Esophagus muscularis mucosa (tissue), 4 donors: ENCODE measurements at regions not wholly inside any gene's neighbourhood (a gene's known extent, or its start where the extent isn't known, plus 50 kb on each side); places are given as distances from the start of the nearest gene placed in this dataset.

Source experiments
- DNase-seq: peaks from one replicate; pipeline ENCODE4 v3.0.0-alpha.2; 2017; ENCODE audit errors: extremely low spot score
- H3K27ac ChIP-seq, 4 donors: fragments of 200-600 bp; sonication (generic); replicated peaks in 1 of 4; 1 replicate in 3 of 4; 2 replicates in 1 of 4; pipeline ENCODE4 v1.5.1; 2016 to 2019; ENCODE audit warnings: mild to moderate bottlenecking in 1 of 4
- H3K27me3 ChIP-seq, 4 donors: fragments of 200-600 bp; sonication (generic); one replicate each; pipeline versions ENCODE4 v1.5.1 to v1.6.0; 2016 to 2019
- H3K36me3 ChIP-seq, 4 donors: fragments of 200-600 bp; sonication (generic); one replicate each; pipeline ENCODE4 v1.5.1; 2016 to 2019
- H3K4me1 ChIP-seq, 4 donors: fragments of 200-600 bp; sonication (generic); one replicate each; pipeline ENCODE4 v1.5.1; 2016 to 2019
- H3K4me3 ChIP-seq, 4 donors: fragments of 200-600 bp; sonication (generic); 1 replicate in 2 of 4; 2 replicates in 2 of 4; pipeline ENCODE4 v1.5.1; 2016 to 2019; ENCODE audit warnings: mild to moderate bottlenecking in 4 of 4, moderate library complexity in 1 of 4
- H3K9me3 ChIP-seq, 4 donors: fragments of 200-600 bp; sonication (generic); 1 replicate in 3 of 4; 2 replicates in 1 of 4; pipeline ENCODE4 v1.5.1; 2016 to 2019
- CTCF ChIP-seq, 3 experiments: fragments of 200-600 bp in 2 of 3; fragments of 450-650 bp in 1 of 3; sonication (generic) in 2 of 3; IDR thresholded peaks; one replicate each; pipeline ENCODE4 v1.5.1; 2017 to 2019; ENCODE audit warnings: antibody characterized with exemption in 3 of 3, mild to moderate bottlenecking in 2 of 3, moderate library complexity in 1 of 3
- EP300 ChIP-seq: sonication (generic); formaldehyde crosslinking; IDR thresholded peaks from one replicate; pipeline ENCODE4 v1.6.1; 2017; ENCODE audit warnings: antibody characterized with exemption
- POLR2A ChIP-seq: fragments of 450-650 bp; IDR thresholded peaks from one replicate; pipeline ENCODE4 v1.6.1; 2017; ENCODE audit warnings: antibody characterized with exemption, moderate library complexity, mild to moderate bottlenecking, low read depth
- POLR2AphosphoS5 ChIP-seq, 2 donors: sonication (generic); formaldehyde crosslinking; IDR thresholded peaks; one replicate each; pipeline ENCODE4 v1.6.1; 2017; ENCODE audit warnings: antibody characterized with exemption in 2 of 2
- WGBS: methylation state at CpG from one replicate; pipeline ENCODE4 v1.1.5; 2018; 5-methylcytosine and 5-hydroxymethylcytosine counted together
- intact Hi-C: fragments of 100-400 bp; cut with DNase I; formaldehyde crosslinking; loops from one replicate; pipeline ENCODE4 v1.15.1; 2023

GRCh38 chr3:115498421-115498820 is 124.9 kb upstream of the GAP43 start:
- Histone ChIP-seq H3K9me3 (no peaks in the 10 kb centered on the region), H3K36me3 (no peaks in the 10 kb centered on the region), H3K27me3 (no peaks in the 10 kb centered on the region), H3K4me1 (peaks cover 0 to 6% (median 0%) of the 10 kb centered on the region in 4 donors), H3K4me3 (no peak overlapping the region), H3K27ac (no peak overlapping the region)
- no peak for DNase-seq
- 72% methylated on average over 1 of the region's 1 CpG for WGBS
- TF ChIP-seq POLR2AphosphoS5 (IDR thresholded peaks at IDR 0.05) (no peak), POLR2A (no peak), EP300 (no peak)
- intact Hi-C loops: no loop called here

- Histone ChIP-seq H3K27me3 (no peaks in the 10 kb centered on the region), H3K4me1 (peaks cover 0 to 6% (median 0%) of the 10 kb centered on the region in 4 donors), H3K4me3 (no peak overlapping the region), H3K36me3 (no peaks in the 10 kb centered on the region), H3K9me3 (no peaks in the 10 kb centered on the region), H3K27ac (no peak overlapping the region)
- DNase-seq: no peak
- intact Hi-C loops: no loop called here
- TF ChIP-seq EP300: no peak
- TF ChIP-seq POLR2A: no peak
- TF ChIP-seq POLR2AphosphoS5 (IDR thresholded peaks at IDR 0.05): no peak
- no peak for TF ChIP-seq CTCF (IDR thresholded peaks at IDR 0.05)
- 100% methylated on average over 1 of the region's 1 CpG for WGBS
Measured at GRCh38 chr3:115498898-115499297, 124.4 kb upstream of the GAP43 start.

GRCh38 chr3:115499666-115500065 is 123.6 kb upstream of the GAP43 start:
- Histone ChIP-seq H3K4me3 (no peak overlapping the region), H3K4me1 (peaks cover 0 to 6% (median 0%) of the 10 kb centered on the region in 4 donors), H3K9me3 (no peaks in the 10 kb centered on the region), H3K27ac (no peak overlapping the region), H3K27me3 (no peaks in the 10 kb centered on the region), H3K36me3 (no peaks in the 10 kb centered on the region)
- intact Hi-C loops: no loop called here
- DNase-seq: no peak
- 89% methylated on average over 3 of the region's 3 CpGs for WGBS
- no peak for TF ChIP-seq EP300
- TF ChIP-seq CTCF (IDR thresholded peaks at IDR 0.05): no peak
- no peak for TF ChIP-seq POLR2A
- TF ChIP-seq POLR2AphosphoS5 (IDR thresholded peaks at IDR 0.05): no peak

- Histone ChIP-seq H3K4me1 (peaks cover 0 to 6% (median 0%) of the 10 kb centered on the region in 4 donors), H3K9me3 (no peaks in the 10 kb centered on the region), H3K36me3 (no peaks in the 10 kb centered on the region), H3K27ac (no peak overlapping the region), H3K4me3 (no peak overlapping the region), H3K27me3 (no peaks in the 10 kb centered on the region)
- 53% methylated on average over 2 of the region's 2 CpGs for whole genome bisulfite sequencing
- intact Hi-C loops: no loop called here
- TF ChIP-seq CTCF (IDR thresholded peaks at IDR 0.05) (no peak), EP300 (no peak), POLR2AphosphoS5 (IDR thresholded peaks at IDR 0.05) (no peak), POLR2A (no peak)
- DNase-seq: no peak
Measured at GRCh38 chr3:115500795-115501194, 122.5 kb upstream of the GAP43 start.

- Histone ChIP-seq H3K4me3 (no peak overlapping the region), H3K27me3 (no peaks in the 10 kb centered on the region), H3K4me1 (peaks cover 0 to 6% (median 0%) of the 10 kb centered on the region in 4 donors), H3K27ac (no peak overlapping the region), H3K36me3 (no peaks in the 10 kb centered on the region), H3K9me3 (no peaks in the 10 kb centered on the region)
- intact Hi-C loops: no loop called here
- WGBS: 80% methylated on average over 4 of the region's 4 CpGs
- no peak for DNase-seq
- TF ChIP-seq POLR2A (no peak), POLR2AphosphoS5 (IDR thresholded peaks at IDR 0.05) (no peak), EP300 (no peak)
Measured at GRCh38 chr3:115502128-115502527, 121.2 kb upstream of the GAP43 start.

GRCh38 chr3:115503394-115503793 is 119.9 kb upstream of the GAP43 start:
- 77% methylated on average over 2 of the region's 2 CpGs for WGBS
- TF ChIP-seq POLR2A (no peak), POLR2AphosphoS5 (IDR thresholded peaks at IDR 0.05) (no peak), EP300 (no peak), CTCF (IDR thresholded peaks at IDR 0.05) (no peak)
- Histone ChIP-seq H3K36me3 (no peaks in the 10 kb centered on the region), H3K4me1 (peaks cover 0 to 6% (median 0%) of the 10 kb centered on the region in 4 donors), H3K27ac (no peak overlapping the region), H3K4me3 (no peak overlapping the region), H3K9me3 (no peaks in the 10 kb centered on the region), H3K27me3 (no peaks in the 10 kb centered on the region)
- no peak for DNase-seq
- intact Hi-C loops: no loop called here
